Activated CD4-positive, alpha-beta T cell treated with anti-CD3 and anti-CD28 coated beads, Interleukin-2, amount 10 ng/mL, durations not matched to agents 7 days and 5 days (primary cell): ENCODE measurements at regions not wholly inside any gene's neighbourhood (a gene's known extent, or its start where the extent isn't known, plus 50 kb on each side); places are given as distances from the start of the nearest gene placed in this dataset.
"Not testable (repeated sequence)": the region's sequence is repeated elsewhere in the genome, so short reads cannot be mapped to it uniquely, and the experiment has no call there.

ENCODE experiments used
- CTCF ChIA-PET: fragments of 350-600 bp; sonication (Branson Sonifier 250); formaldehyde crosslinking; loops from one replicate; lab custom pipeline; 2021; ENCODE audit warnings: antibody characterized with exemption; lab: Charles Lee
- POLR2A ChIA-PET: fragments of 350-600 bp; sonication (Branson Sonifier 250); formaldehyde crosslinking; loops from one replicate; lab custom pipeline; 2021; ENCODE audit warnings: antibody characterized with exemption; lab: Charles Lee
- DNase-seq: peaks from one replicate; pipeline ENCODE4 v3.0.0-alpha.2; 2020
- H3K27ac Mint-ChIP-seq: one replicate; pipeline ENCODE4 v1.8.0; 2021; ENCODE audit warnings: mild to moderate bottlenecking, moderate library complexity, mixed read lengths
- H3K27me3 Mint-ChIP-seq: one replicate; pipeline ENCODE4 v1.8.0; 2021; ENCODE audit warnings: mixed read lengths
- H3K36me3 Mint-ChIP-seq: one replicate; pipeline ENCODE4 v1.8.0; 2021; ENCODE audit warnings: low read depth, mixed read lengths
- H3K4me1 Mint-ChIP-seq: one replicate; pipeline ENCODE4 v1.8.0; 2021; ENCODE audit warnings: mixed read lengths
- H3K4me3 Mint-ChIP-seq: one replicate; pipeline ENCODE4 v1.8.0; 2021; ENCODE audit warnings: mild to moderate bottlenecking, moderate library complexity, mixed read lengths
- H3K9me3 Mint-ChIP-seq: one replicate; pipeline ENCODE4 v1.8.0; 2021; ENCODE audit warnings: mixed read lengths

DNA sequence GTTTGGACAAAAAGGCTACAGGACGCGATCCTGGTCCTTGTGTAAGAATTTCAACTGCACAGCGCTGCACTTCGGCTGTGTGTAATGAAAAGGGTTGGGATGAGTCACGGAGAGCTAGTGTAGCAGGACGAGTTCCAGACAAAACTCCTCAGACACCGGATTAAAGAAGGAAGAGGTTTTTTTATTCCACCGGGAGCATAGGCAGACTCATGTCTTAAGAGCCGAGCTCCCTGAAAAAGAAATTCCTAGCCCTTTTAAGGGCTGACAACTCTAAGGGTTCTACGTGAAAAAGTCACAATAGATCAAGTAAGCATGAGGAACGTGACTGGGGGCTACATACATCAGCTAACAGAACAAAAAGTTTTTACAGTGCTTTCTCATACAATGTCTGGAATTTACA lies 54.8 kb upstream of the FAM90A1 start:
- H3K27me3 Mint-ChIP-seq, H3K36me3 Mint-ChIP-seq, H3K4me1 Mint-ChIP-seq, POLR2A ChIA-PET, H3K4me3 Mint-ChIP-seq, H3K27ac Mint-ChIP-seq, H3K9me3 Mint-ChIP-seq, CTCF ChIA-PET, DNase-seq: not testable (repeated sequence)

DNA sequence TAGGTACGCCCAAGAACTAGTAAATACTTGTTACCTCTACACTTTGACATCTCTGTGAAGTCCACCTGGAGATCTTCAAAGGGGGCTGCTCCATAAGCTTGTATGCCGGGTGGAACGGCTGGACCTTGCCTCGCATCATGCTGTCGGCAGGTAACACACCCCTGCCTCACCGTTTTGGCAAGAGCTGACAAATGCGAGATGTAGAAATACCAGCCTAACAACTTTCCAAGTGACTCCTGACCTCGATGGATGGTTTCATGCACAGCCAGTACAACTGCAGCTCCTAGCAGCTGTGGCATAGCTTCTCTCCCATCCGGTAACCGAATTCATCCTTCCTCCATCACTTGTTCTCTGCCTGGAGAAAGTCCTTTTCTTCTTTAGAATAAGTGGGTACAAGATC lies 58.3 kb upstream of the FAM90A1 start:
- H3K27me3 Mint-ChIP-seq, CTCF ChIA-PET, H3K4me1 Mint-ChIP-seq, H3K36me3 Mint-ChIP-seq, POLR2A ChIA-PET, H3K4me3 Mint-ChIP-seq, H3K9me3 Mint-ChIP-seq, H3K27ac Mint-ChIP-seq, DNase-seq: not testable (repeated sequence)

DNA sequence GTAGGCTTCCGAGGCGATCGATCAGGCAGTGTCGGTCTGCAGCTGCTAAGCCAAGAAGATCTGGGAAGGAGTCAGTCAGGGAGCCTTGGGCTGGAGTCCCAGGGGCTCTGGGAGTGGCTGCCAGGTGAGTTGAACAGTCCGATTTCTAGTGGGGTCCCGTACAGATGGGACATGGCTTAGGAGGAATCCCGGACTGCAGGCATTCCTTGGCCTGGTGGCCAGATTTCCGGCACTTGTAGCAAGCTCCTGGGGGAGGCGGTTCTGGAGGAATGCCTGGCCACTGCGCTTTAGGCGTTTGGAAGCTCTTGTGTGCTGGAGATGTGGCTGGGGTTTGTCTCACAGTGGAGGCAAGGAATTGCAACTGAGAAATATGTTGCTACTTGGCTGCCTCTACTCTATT lies 64.3 kb upstream of the FAM90A1 start:
- H3K27ac Mint-ChIP-seq, DNase-seq, H3K36me3 Mint-ChIP-seq, H3K9me3 Mint-ChIP-seq, H3K4me3 Mint-ChIP-seq, CTCF ChIA-PET, H3K27me3 Mint-ChIP-seq, H3K4me1 Mint-ChIP-seq, POLR2A ChIA-PET: not testable (repeated sequence)

DNA sequence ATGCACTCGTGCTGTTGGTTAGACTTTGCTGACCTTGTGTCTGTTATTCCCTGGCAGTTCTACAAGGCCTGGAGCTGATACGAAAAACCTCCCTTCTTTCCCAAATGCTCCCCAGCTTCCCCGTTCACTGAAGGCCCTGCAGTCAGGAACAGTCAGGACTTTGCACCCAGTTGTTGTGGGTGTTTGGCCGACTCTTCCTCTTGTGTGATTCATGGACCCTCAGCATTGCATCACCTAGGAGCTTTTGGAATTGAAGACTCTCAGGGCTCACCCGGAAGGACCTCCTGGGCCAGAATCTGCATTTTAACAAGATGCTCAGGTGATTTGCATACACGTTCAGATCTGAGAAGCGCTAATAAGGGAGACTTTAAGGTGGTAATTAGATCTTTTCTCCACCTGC lies 67.2 kb upstream of the FAM90A1 start:
- POLR2A ChIA-PET, H3K9me3 Mint-ChIP-seq, H3K4me1 Mint-ChIP-seq, H3K4me3 Mint-ChIP-seq, H3K27ac Mint-ChIP-seq, CTCF ChIA-PET, DNase-seq, H3K27me3 Mint-ChIP-seq, H3K36me3 Mint-ChIP-seq: not testable (repeated sequence)

DNA sequence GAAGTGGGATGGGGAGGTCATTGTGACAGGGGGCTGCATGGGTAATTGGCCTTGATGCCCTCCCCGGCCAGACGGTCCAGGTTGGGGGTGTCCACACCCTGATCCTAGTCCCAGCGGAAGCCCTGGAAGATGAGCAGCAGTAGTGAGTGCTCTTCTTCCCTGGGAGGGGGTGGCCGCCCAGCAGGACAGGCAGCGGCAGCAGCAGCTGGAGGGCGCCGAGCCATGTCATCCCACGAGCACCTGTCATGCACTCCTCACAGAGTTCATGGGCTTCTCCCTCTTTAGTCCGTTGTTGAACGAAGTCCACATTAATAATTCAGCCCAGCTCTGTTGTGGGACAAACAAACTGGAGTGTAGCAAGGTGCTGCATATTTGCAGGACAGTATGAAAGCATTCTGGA lies 81.2 kb upstream of the FAM90A1 start:
- H3K27me3 Mint-ChIP-seq, POLR2A ChIA-PET, DNase-seq, H3K36me3 Mint-ChIP-seq, H3K9me3 Mint-ChIP-seq, H3K27ac Mint-ChIP-seq, CTCF ChIA-PET, H3K4me3 Mint-ChIP-seq, H3K4me1 Mint-ChIP-seq: not testable (repeated sequence)

DNA sequence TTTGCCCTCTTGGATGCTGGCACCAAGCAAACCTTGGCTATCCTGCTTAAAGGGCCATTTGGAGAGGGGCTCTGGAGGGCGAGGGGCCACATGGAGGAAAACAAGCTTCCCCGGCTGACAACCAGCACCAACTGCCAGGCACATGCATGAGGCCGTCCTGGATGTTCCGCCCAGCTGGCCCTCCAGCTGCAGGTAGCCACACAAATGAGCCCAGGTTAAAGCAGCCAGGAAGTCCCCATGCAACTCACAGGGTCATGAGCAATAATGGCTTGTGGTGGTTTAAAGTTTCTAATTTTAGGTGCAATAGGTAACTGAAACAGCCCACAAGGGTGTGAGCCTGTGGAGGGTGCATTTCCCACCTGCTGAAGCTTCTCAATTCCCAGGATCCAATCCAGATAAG lies 88.6 kb upstream of the FAM90A1 start:
- POLR2A ChIA-PET, H3K9me3 Mint-ChIP-seq, H3K27ac Mint-ChIP-seq, H3K36me3 Mint-ChIP-seq, H3K4me3 Mint-ChIP-seq, H3K27me3 Mint-ChIP-seq, CTCF ChIA-PET, DNase-seq: not testable (repeated sequence)
- peaks cover 24% of the 10 kb centered on the region for H3K4me1 Mint-ChIP-seq

DNA sequence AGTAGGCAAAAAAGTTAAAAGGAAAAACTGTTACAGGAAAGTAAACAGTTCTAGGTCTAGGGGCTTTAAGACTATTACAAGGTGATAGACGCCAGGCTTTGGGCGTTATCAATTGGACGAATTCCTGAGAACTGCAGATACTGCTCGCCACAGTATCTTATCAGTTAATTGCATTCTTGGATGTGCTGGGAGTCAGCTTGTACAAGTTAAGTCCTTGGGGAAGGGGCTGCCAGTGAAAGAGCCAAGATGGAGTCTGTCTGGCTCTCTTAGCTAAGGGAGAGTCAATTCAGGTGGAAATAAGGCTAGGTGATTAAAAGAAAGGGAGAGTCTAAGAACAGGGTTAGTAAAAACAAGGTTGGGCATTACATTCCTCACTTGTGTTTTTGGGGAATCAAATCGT lies 90.3 kb upstream of the FAM90A1 start:
- H3K27me3 Mint-ChIP-seq, CTCF ChIA-PET, POLR2A ChIA-PET, H3K4me3 Mint-ChIP-seq, H3K9me3 Mint-ChIP-seq, H3K27ac Mint-ChIP-seq, DNase-seq, H3K36me3 Mint-ChIP-seq: not testable (repeated sequence)
- peaks cover 25% of the 10 kb centered on the region for H3K4me1 Mint-ChIP-seq

DNA sequence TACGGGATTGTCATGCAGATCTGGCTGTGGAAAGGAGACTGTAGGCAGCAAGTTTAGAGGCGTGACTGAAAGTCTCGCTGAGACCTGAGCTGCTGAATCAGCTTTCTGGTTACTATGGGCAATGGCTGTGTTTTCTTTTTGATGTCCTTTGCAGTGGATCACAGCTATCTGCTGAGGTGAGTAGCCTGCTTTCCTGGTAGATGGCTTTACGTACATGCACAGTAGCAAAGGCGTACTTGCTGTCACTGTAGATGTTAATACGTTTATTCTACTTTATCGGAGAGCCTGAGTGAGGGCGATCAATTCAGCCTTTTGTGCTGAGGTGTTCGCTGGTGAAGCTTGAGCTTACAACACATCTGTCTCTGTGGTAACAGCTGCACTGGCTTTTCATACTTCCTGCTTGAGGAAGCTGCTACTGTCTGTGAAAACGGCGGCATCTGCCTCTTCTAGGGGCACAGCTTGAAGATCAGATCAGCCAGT lies 92.9 kb upstream of the FAM90A1 start:
- Mint-ChIP-seq H3K4me3 (peak overlapping the region; percentile 40), H3K4me1 (peaks cover 25% of the 10 kb centered on the region), H3K27ac (peak overlapping the region; percentile 81)
- POLR2A ChIA-PET, H3K27me3 Mint-ChIP-seq, H3K36me3 Mint-ChIP-seq, H3K9me3 Mint-ChIP-seq, CTCF ChIA-PET: not testable (repeated sequence)
- DNase-seq = peak; percentile 62

DNA sequence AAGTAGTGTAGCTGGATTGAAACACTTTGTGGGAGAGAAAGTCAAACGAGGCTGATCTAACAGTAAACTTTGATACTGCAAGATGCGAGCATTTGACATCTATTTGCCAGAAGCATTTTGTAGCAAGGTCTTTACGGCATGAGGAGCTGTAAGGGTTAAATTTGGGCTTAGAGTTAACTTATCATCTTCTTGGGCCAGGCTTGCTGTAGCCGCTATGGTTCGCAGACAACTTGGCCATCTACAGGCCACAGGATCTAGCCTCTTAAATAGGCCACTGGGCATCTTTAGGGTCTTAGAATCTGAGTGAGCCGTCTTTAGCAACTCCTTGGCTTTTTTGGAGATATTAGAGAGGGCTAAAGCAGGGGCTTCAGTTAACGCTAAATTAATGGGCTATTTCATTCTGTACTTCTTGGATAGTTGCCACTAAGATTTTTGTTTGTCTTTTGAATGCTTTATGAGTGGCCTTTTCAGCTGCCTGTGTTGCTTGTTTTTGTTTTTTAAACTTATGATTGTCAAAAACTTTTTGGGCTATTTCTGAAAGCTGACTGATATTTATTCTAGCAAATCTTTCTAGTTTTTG lies 93.5 kb upstream of the FAM90A1 start:
- CTCF ChIA-PET, H3K9me3 Mint-ChIP-seq, POLR2A ChIA-PET, H3K27me3 Mint-ChIP-seq, DNase-seq, H3K36me3 Mint-ChIP-seq: not testable (repeated sequence)
- Mint-ChIP-seq H3K4me1 (peaks cover 25% of the 10 kb centered on the region), H3K27ac (peak overlapping the region; percentile 81), H3K4me3 (peak overlapping the region; percentile 40)

DNA sequence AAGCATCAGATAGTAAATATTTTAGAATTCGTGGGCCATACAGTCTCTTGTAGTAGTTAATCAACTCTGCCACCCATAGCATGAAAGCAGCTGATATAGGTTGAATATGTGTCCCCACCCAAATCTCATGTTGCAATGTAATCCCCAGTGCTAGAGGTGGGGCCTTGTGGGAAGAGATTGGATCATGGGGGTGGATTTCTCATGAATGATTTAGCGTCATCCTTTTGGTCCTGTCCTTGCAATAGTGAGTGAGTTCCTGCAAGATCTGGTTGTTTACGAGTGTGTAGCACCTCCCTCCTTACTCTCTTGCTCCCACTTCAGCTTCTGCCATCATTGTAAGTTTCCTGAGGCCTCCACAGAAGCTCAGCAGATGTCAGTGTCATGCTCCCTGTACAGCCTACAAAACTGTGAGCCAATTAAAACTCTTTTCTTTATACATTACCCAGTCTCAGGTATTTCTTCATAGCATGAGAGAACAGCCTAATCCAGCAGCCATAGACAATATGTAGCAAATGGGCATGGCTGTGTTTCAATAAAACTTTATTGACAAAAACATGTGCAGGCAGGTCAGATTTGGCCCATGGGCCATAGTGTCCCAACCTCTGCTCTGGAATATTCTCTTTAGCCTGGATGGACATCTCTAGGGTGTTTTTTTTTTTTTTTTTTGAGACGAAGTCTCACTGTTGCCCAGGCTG lies 97.9 kb upstream of the FAM90A1 start:
- DNase-seq, H3K4me3 Mint-ChIP-seq, H3K36me3 Mint-ChIP-seq, CTCF ChIA-PET, H3K27ac Mint-ChIP-seq, POLR2A ChIA-PET, H3K27me3 Mint-ChIP-seq, H3K9me3 Mint-ChIP-seq, H3K4me1 Mint-ChIP-seq: not testable (repeated sequence)

DNA sequence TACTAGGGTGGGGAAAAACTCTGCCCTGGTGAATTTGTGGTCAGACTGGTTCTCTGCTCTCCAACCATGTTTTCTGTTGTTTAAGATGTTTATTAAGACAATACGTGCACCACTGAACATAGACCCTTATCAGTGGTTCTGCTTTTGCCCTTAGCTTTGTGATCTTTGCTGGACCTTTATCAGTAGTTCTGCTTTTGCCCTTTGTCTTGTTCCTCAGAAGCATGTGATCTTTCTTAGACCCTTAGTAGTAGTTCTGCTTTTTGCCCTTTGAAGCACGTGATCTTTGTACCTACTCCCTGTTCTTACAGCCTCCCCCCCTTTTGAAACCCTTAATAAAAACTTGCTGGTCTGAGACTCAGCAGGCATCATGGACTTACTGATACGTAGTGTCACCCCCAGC lies 101.4 kb upstream of the FAM90A1 start:
- DNase-seq, H3K4me3 Mint-ChIP-seq, POLR2A ChIA-PET, H3K27ac Mint-ChIP-seq, H3K9me3 Mint-ChIP-seq, H3K27me3 Mint-ChIP-seq, CTCF ChIA-PET, H3K36me3 Mint-ChIP-seq, H3K4me1 Mint-ChIP-seq: not testable (repeated sequence)

DNA sequence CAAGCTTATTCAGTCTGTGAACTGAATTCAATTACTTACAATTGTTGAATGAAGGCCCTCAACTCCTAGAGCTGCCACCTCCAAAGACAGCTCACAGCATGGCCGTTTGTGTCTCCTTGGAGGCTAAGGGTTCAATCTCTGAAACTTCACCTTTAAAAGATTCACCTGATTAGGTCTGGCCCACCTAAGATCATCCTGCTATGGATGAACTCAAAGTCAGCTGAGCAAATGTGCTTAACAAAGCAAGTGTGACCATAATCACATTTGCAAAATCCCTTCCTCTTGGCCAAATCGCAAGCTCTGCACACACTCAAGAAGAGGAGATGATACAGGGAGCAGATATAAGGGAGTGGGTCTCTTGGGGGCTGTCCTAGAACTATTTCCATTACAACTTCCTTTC lies 105.0 kb upstream of the FAM90A1 start:
- H3K36me3 Mint-ChIP-seq, H3K4me3 Mint-ChIP-seq, H3K27ac Mint-ChIP-seq, H3K9me3 Mint-ChIP-seq, POLR2A ChIA-PET, DNase-seq, H3K4me1 Mint-ChIP-seq, CTCF ChIA-PET, H3K27me3 Mint-ChIP-seq: not testable (repeated sequence)

DNA sequence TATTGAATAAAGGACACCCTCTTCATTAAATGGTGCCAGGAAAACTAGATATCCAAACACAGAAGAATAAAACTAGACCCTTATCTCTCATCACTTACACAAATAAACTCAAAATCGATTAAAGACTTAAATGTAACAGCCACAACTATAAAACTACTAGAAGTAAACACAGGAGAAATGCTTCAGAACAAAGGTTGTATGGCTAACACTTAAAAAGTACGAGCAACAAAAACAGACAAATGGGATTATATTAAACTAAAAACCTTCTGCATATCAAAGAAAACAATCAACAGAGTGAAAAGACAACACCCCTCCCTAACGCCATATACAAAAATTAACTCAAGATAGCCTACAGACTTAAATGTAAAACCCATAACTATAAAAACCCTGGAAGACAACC lies 104.7 kb upstream of the CLEC6A start:
- H3K4me3 Mint-ChIP-seq, H3K4me1 Mint-ChIP-seq, DNase-seq, CTCF ChIA-PET, H3K36me3 Mint-ChIP-seq, POLR2A ChIA-PET, H3K9me3 Mint-ChIP-seq, H3K27ac Mint-ChIP-seq: not testable (repeated sequence)
- peaks cover 12% of the 10 kb centered on the region for H3K27me3 Mint-ChIP-seq

DNA sequence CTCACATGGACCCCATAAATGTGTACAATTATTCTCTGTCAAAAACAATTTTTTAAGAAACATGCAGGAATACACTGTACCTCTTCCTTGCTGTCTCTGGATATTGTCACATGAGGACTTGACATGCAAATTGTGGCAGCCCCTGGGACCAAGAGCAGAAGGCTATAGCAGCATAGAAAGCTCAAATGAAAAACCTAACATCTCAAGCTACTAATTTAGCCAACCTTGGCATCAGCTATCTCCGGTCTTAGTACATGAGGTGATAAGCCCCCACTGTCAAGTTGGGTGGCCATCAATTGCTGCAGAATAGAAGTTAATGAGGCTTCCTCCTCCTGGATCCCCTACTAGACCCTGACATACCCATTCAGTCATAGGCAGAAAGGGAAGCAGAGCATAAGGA lies 101.0 kb upstream of the CLEC6A start:
- CTCF ChIA-PET, H3K4me1 Mint-ChIP-seq, POLR2A ChIA-PET, H3K36me3 Mint-ChIP-seq, H3K9me3 Mint-ChIP-seq, H3K4me3 Mint-ChIP-seq, H3K27ac Mint-ChIP-seq, DNase-seq: not testable (repeated sequence)
- peaks cover 14% of the 10 kb centered on the region for H3K27me3 Mint-ChIP-seq
